Uterus (tissue), 3 donors: ENCODE measurements at regions not wholly inside any gene's neighbourhood (a gene's known extent, or its start where the extent isn't known, plus 50 kb on each side); places are given as distances from the start of the nearest gene placed in this dataset.
"Not testable (repeated sequence)": the region's sequence is repeated elsewhere in the genome, so short reads cannot be mapped to it uniquely, and the experiment has no call there.

Source experiments
- DNase-seq, 2 donors: peaks; one replicate each; pipeline ENCODE4 v3.0.0-alpha.2; 2019 to 2020
- H3K27ac ChIP-seq, 2 donors: fragments of 200-600 bp; sonication (generic); 1 replicate in 1 of 2; 2 replicates in 1 of 2; pipeline ENCODE4 v1.5.1; 2016 to 2018
- H3K27me3 ChIP-seq, 2 donors: fragments of 200-600 bp; sonication (generic); one replicate each; pipeline ENCODE4 v1.5.1; 2018 to 2019; ENCODE audit warnings: control low read depth in 1 of 2
- H3K36me3 ChIP-seq, 2 donors: fragments of 200-600 bp; sonication (generic); one replicate each; pipeline ENCODE4 v1.5.1; 2019; ENCODE audit warnings: control low read depth in 1 of 2
- H3K4me1 ChIP-seq, 2 donors: fragments of 200-600 bp; sonication (generic); one replicate each; pipeline ENCODE4 v1.5.1; 2018 to 2019; ENCODE audit warnings: control low read depth in 1 of 2
- H3K4me3 ChIP-seq, 2 donors: fragments of 200-600 bp; sonication (generic); 1 replicate in 1 of 2; 2 replicates in 1 of 2; pipeline ENCODE4 v1.5.1; 2018 to 2019; ENCODE audit warnings: mild to moderate bottlenecking in 1 of 2
- H3K9me3 ChIP-seq, 2 donors: fragments of 200-600 bp; sonication (generic); one replicate each; pipeline ENCODE4 v1.5.1; 2019; ENCODE audit warnings: control low read depth in 1 of 2
- CTCF ChIP-seq, 4 experiments: fragments of 200-600 bp in 2 of 4; fragments of 450-650 bp in 2 of 4; sonication (generic) in 2 of 4; IDR thresholded peaks; one replicate each; pipeline ENCODE4 v1.5.1; 2016 to 2019; ENCODE audit warnings: antibody characterized with exemption in 4 of 4, mild to moderate bottlenecking in 2 of 4, moderate library complexity in 1 of 4
- POLR2A ChIP-seq, 2 donors: fragments of 450-650 bp; IDR thresholded peaks; one replicate each; pipeline ENCODE4 v1.6.1; 2016; ENCODE audit warnings: antibody characterized with exemption in 2 of 2, mild to moderate bottlenecking in 1 of 2, moderate library complexity in 1 of 2
- intact Hi-C: fragments of 100-400 bp; cut with DNase I; formaldehyde crosslinking; loops from one replicate; pipeline ENCODE4 v1.15.1; 2023; ENCODE audit warnings: low total_unique reads
- donor health status: DM: yes; HTN: yes; CAD: no.

- no peak for DNase-seq
- H3K4me3 ChIP-seq = no peak overlapping the region
- intact Hi-C loops = no loop called here
- H3K27ac ChIP-seq = no peak overlapping the region
- no peaks in the 10 kb centered on the region for H3K9me3 ChIP-seq
- no peaks in the 10 kb centered on the region for H3K36me3 ChIP-seq
- no peak for TF ChIP-seq POLR2A (IDR thresholded peaks at IDR 0.05)
- TF ChIP-seq CTCF (IDR thresholded peaks at IDR 0.05) = no peak
- no peaks in the 10 kb centered on the region for H3K4me1 ChIP-seq
- no peaks in the 10 kb centered on the region for H3K27me3 ChIP-seq
Observed at GRCh38 chr4:143819029-143819428, 86.3 kb downstream of the GYPE start.

GRCh38 chr4:143817866-143818265 lies 87.5 kb downstream of the GYPE start:
- H3K36me3 ChIP-seq, DNase-seq, H3K4me1 ChIP-seq, H3K27me3 ChIP-seq, H3K9me3 ChIP-seq, H3K27ac ChIP-seq, H3K4me3 ChIP-seq, intact Hi-C loops: not testable (repeated sequence)

- H3K27me3 ChIP-seq, H3K4me3 ChIP-seq, H3K27ac ChIP-seq, H3K36me3 ChIP-seq, H3K9me3 ChIP-seq, intact Hi-C loops, H3K4me1 ChIP-seq, DNase-seq: not testable (repeated sequence)
Observed at GRCh38 chr4:143815375-143815774, 90.0 kb downstream of the GYPE start.

GRCh38 chr4:143813431-143814154 lies 91.8 kb downstream of the GYPE start:
- H3K27ac ChIP-seq, H3K27me3 ChIP-seq, H3K36me3 ChIP-seq, DNase-seq, H3K4me1 ChIP-seq, H3K9me3 ChIP-seq, H3K4me3 ChIP-seq, intact Hi-C loops: not testable (repeated sequence)

GRCh38 chr4:143791693-143792092 lies 91.2 kb upstream of the FREM3 start:
- H3K27me3 ChIP-seq, H3K4me1 ChIP-seq, intact Hi-C loops: not testable (repeated sequence)

GRCh38 chr4:143790425-143790824 lies 90.0 kb upstream of the FREM3 start:
- intact Hi-C loops = not testable (repeated sequence)

More at GRCh38 chr4:143791693-143792092, 91.2 kb upstream of the FREM3 start:
- not testable (repeated sequence) for H3K9me3 ChIP-seq, H3K36me3 ChIP-seq, H3K4me3 ChIP-seq, DNase-seq, H3K27ac ChIP-seq

GRCh38 chr4:143789618-143790017 lies 89.1 kb upstream of the FREM3 start:
- intact Hi-C loops, H3K27me3 ChIP-seq, DNase-seq, H3K36me3 ChIP-seq, H3K4me3 ChIP-seq, H3K27ac ChIP-seq, H3K4me1 ChIP-seq, H3K9me3 ChIP-seq: not testable (repeated sequence)

More at GRCh38 chr4:143790425-143790824, 90.0 kb upstream of the FREM3 start:
- H3K4me1 ChIP-seq, H3K27me3 ChIP-seq, H3K4me3 ChIP-seq, H3K9me3 ChIP-seq, DNase-seq, H3K27ac ChIP-seq, H3K36me3 ChIP-seq: not testable (repeated sequence)

GRCh38 chr4:143784567-143784966 lies 84.1 kb upstream of the FREM3 start:
- Histone ChIP-seq H3K4me1 (no peaks in the 10 kb centered on the region), H3K36me3 (no peaks in the 10 kb centered on the region), H3K9me3 (no peaks in the 10 kb centered on the region), H3K27ac (no peak overlapping the region), H3K27me3 (no peaks in the 10 kb centered on the region), H3K4me3 (no peak overlapping the region)
- DNase-seq = no peak
- intact Hi-C loops = no loop called here
- TF ChIP-seq CTCF (IDR thresholded peaks at IDR 0.05) = no peak
